Upper lobe of left lung (tissue), 4 donors: ENCODE measurements at regions not wholly inside any gene's neighbourhood (a gene's known extent, or its start where the extent isn't known, plus 50 kb on each side); places are given as distances from the start of the nearest gene placed in this dataset.
"Not testable (repeated sequence)": the region's sequence is repeated elsewhere in the genome, so short reads cannot be mapped to it uniquely, and the experiment has no call there.

ENCODE experiments used
- EP300 ChIP-seq, 4 donors: sonication (generic); formaldehyde crosslinking; IDR thresholded peaks; one replicate each; pipeline ENCODE4 v1.5.1; 2017; ENCODE audit warnings: antibody characterized with exemption in 4 of 4, control low read depth in 2 of 4
- POLR2AphosphoS5 ChIP-seq, 2 donors: sonication (generic); formaldehyde crosslinking; IDR thresholded peaks; one replicate each; pipeline ENCODE4 v1.5.1; 2017; ENCODE audit warnings: antibody characterized with exemption in 2 of 2
- TF ChIP-seq, protein P1 (sequence below), 6 experiments: fragments of 450-650 bp in 4 of 6; fragments of 200-600 bp in 2 of 6; sonication (generic) in 2 of 6; IDR thresholded peaks; one replicate each; pipeline ENCODE4 v1.5.1; 2016 to 2019; ENCODE audit warnings: antibody characterized with exemption in 6 of 6

DNA sequence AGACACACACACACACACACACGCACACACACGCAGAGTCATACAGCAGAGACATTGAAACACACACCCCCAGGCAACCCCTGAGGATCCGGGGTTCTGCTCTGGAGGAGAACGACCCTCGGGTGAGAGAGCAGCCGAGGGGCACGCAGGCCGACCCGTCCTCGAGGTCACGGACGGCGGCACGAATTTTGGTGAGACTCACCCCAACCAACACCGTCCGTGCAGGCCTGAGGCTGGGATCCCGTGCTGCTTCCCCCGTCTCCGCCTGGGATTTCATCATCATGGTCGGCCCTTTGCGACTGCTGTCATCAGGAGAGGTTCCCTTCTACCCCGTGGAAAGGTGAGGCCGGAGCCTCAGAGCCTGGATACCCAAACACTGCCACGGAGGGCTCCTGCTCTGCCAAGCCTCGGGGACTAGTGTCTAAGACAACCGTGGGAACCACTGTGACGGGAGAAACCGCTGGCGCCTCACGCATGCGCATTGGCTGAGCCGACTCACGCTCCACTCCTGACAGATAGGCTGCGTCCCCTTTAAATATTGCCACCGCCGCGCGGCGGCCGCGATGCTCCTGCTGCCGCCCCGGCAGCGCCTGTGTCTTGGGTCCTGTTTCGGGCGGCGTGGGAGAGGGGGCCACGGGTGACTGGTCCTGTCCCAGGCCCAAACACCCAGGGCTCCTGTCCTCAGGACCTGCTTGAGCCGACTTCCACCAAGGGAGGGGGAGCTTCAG is 699.1 kb upstream of the TPTE start:
- TF ChIP-seq, protein P1, sequence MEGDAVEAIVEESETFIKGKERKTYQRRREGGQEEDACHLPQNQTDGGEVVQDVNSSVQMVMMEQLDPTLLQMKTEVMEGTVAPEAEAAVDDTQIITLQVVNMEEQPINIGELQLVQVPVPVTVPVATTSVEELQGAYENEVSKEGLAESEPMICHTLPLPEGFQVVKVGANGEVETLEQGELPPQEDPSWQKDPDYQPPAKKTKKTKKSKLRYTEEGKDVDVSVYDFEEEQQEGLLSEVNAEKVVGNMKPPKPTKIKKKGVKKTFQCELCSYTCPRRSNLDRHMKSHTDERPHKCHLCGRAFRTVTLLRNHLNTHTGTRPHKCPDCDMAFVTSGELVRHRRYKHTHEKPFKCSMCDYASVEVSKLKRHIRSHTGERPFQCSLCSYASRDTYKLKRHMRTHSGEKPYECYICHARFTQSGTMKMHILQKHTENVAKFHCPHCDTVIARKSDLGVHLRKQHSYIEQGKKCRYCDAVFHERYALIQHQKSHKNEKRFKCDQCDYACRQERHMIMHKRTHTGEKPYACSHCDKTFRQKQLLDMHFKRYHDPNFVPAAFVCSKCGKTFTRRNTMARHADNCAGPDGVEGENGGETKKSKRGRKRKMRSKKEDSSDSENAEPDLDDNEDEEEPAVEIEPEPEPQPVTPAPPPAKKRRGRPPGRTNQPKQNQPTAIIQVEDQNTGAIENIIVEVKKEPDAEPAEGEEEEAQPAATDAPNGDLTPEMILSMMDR (IDR thresholded peaks at IDR 0.05), result not testable (repeated sequence)
- not testable (repeated sequence) for TF ChIP-seq POLR2AphosphoS5, EP300 (IDR thresholded peaks at IDR 0.05)
